GM12865 (cell line): ENCODE measurements at regions not wholly inside any gene's neighbourhood (a gene's known extent, or its start where the extent isn't known, plus 50 kb on each side); places are given as distances from the start of the nearest gene placed in this dataset.
A peak's percentile ranks its signal among the peaks of the same experiment; 100 is the strongest.

ENCODE experiments used
- DNase-seq: peaks from one replicate; pipeline ENCODE4 v3.0.0; 2010; ENCODE audit warnings: low read depth
- H3K4me3 ChIP-seq: 2 replicates; pipeline ENCODE4 v1.5.1; 2011; ENCODE audit warnings: mild to moderate bottlenecking, low read depth, low read length, control low read depth
- TF ChIP-seq, protein P1 (sequence below): IDR thresholded peaks from 2 replicates; pipeline ENCODE4 v1.5.1; 2011; ENCODE audit warnings: low read length, control low read depth, low read depth, inconsistent platforms; ENCODE audit not compliant: insufficient read depth; ENCODE audit errors: missing control alignments

DNA sequence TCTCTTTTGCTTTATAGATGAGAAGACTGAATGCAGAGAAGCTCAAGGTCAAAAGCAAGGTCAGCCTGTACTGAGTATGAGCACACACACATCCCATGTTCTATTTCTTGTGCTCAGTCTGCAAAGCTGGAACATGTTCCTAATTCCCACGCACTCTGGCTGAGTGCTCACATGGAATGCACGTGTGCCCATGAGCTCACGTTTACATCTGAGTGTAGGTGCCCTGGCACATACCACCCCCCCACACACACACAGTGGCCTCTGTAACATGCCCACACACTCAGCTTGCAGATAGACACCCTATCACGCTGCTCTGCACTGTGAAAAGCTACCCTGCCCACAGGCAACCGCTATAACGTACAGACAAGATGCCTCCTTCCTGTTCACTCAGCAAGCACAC lies 700.1 kb downstream of the MED13L start:
- DNase-seq, result no peak
- TF ChIP-seq, protein P1, sequence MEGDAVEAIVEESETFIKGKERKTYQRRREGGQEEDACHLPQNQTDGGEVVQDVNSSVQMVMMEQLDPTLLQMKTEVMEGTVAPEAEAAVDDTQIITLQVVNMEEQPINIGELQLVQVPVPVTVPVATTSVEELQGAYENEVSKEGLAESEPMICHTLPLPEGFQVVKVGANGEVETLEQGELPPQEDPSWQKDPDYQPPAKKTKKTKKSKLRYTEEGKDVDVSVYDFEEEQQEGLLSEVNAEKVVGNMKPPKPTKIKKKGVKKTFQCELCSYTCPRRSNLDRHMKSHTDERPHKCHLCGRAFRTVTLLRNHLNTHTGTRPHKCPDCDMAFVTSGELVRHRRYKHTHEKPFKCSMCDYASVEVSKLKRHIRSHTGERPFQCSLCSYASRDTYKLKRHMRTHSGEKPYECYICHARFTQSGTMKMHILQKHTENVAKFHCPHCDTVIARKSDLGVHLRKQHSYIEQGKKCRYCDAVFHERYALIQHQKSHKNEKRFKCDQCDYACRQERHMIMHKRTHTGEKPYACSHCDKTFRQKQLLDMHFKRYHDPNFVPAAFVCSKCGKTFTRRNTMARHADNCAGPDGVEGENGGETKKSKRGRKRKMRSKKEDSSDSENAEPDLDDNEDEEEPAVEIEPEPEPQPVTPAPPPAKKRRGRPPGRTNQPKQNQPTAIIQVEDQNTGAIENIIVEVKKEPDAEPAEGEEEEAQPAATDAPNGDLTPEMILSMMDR, result no peak
- no peak overlapping the region for H3K4me3 ChIP-seq

DNA sequence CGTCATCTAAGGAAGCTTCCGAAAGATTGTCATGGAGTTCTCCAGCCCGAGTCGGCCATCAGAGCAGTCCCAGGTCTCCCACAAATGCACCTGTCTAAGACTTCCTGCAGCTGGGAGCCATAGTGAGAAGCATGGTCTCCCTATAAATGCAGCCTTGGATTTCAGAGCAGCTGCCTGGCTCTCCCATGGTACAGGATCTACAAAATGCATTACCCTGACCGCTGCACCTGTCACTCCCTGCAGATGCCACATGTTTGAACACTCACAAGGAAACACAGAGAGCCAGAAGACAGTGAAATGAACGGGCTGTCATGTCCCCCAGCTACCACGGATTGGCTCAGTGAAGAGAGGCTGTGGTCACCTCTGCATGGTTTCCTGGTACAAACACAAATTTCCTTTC lies 702.7 kb downstream of the MED13L start:
- H3K4me3 ChIP-seq, result no peak overlapping the region
- DNase-seq, result no peak
- TF ChIP-seq, protein P1, result no peak

DNA sequence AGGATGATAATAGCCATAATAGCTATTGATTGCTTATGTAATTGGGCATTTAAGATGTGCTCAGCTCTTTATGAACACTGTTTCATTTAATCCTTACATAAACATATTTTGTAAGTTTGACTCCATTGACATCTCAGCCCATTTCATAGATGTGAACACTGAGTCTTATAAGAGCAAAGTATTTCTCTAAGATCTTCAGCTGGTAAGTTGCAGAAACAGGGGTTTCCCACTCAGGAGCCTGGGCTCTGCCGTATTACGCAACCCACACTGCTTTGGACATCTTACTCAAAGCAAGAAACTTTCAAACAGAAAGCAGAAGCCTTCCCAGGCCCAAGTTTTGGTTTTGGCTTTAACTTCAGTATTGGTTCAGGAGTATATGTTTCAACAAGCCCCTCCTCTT lies 705.1 kb downstream of the MED13L start:
- peak; percentile 88 for DNase-seq
- H3K4me3 ChIP-seq, result no peak overlapping the region
- TF ChIP-seq, protein P1, result no peak

DNA sequence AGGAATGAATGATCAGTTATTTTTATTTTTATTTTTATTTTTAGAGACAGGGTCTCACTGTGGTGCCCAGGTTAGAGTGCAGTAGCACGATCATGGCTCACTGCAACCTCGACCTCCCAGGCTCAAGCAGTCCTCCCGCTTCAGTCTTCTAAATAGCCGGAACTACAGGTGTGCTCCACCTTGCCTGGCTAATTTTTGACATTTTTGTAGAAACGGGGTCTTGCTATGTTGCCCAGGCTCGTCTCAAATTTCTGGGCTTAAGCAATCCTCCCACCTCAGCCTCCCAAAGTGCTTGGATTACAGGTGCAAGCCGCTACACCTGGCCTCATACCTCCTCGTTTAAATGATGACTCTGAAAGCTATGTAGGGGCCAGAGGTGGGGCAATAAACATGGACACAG lies 706.0 kb downstream of the MED13L start:
- DNase-seq, result no peak
- H3K4me3 ChIP-seq, result no peak overlapping the region
- TF ChIP-seq, protein P1, result no peak

DNA sequence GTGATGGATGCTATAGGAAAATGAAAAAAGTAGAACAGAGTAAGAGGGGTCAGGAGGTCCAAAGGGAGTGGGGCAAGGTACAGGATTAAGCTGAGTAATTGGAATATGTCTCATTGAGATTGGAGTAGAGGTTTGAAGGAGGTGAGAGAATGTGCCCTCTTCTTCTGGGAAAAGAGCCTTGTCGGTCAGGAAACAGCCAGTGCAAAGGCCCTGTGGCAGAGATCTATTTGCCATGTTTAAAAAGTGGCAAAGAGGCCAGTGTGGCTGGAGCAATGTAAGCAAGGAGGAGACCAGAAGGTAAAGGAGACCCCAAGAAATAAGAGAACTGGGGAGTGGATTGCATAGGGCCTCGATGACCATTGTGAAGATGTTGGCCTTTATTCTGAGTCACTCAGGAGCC lies 706.5 kb downstream of the MED13L start:
- DNase-seq, result no peak
- H3K4me3 ChIP-seq, result no peak overlapping the region
- TF ChIP-seq, protein P1, result no peak

DNA sequence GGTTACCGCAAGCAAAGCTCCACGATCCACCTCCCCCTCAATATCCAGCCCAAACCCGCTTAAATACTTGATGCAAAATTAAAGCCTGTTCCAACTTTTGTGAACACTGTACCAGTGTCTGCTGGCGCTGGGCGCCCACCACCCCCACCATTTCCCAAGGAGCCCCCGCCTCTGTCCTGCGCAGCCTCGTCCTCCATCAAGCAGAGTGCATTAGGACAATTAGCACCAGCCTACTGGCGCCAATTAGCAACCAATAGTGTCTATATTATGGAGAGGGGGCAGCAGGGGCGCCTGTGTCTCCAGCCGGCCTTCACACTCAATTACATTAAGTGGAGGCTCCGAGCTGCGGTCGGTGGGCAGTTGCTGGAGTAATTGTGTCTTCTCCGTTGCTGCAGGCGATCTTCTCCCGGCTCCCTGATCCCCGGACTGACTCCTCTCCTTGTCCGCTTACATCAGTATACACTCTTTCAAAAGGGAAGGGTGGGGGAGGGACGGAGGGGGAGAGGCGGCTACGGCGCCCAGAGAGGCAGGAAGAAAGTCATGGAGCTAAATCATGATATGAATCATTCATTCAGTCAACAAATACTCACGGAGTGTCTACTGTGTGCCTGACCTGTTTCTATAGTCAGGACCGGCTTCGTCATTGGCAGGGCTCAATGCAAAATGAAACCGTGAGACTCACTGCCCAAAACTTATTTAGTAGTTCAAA lies 707.3 kb downstream of the MED13L start:
- no peak for DNase-seq
- H3K4me3 ChIP-seq, result no peak overlapping the region
- TF ChIP-seq, protein P1, result no peak
